ENCODE measurements at regions not wholly inside any gene's neighbourhood (a gene's known extent, or its start where the extent isn't known, plus 50 kb on each side); places are given as distances from the start of the nearest gene placed in this dataset.

DNA sequence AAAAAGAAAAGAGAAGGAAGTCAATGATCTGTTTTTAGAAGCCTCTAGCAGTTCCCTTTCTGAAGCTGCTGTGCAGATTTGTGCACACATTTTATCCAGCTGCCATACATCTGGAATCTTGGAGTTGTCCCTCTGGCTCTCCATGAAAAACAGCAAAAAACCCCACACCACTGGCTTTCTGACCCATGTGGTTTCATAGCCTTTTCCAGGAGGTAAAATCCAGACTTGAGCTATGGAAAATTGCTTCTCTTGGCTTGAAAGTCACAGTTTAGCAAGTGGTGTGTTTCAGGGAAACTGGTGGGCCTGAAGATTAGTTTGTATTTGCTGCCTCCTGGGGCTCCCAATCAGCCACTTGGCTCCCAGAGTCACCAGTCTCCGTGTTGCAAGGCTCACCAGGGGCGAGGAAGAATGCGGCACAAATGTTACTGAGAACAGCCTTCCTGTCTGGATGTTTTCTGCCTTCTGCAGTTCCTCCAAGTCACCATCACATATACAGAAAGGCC lies 50.1 kb upstream of the ADRB1 start:
- DNase-seq (ENCODE audit: extremely low spot score) = no peak
- TF ChIP-seq SP1 (IDR thresholded peaks at IDR 0.05) (no peak), HDGF (IDR thresholded peaks at IDR 0.05; ENCODE audit: borderline replicate concordance) (no peak), FOXM1 (IDR thresholded peaks at IDR 0.05; ENCODE audit: borderline replicate concordance) (no peak), ELF4 (IDR thresholded peaks at IDR 0.05) (no peak), SUZ12 (IDR thresholded peaks at IDR 0.05) (no peak), TARDBP (IDR thresholded peaks at IDR 0.05) (no peak), FOXK2 (IDR thresholded peaks at IDR 0.05) (no peak), CTBP1 (IDR thresholded peaks at IDR 0.05; ENCODE audit: borderline replicate concordance) (no peak), L3MBTL2 (conservative IDR thresholded peaks at IDR 0.05) (no peak), LEF1 (IDR thresholded peaks at IDR 0.05; ENCODE audit: borderline replicate concordance) (no peak), ZNF384 (IDR thresholded peaks at IDR 0.05) (no peak), FOXA1 (IDR thresholded peaks at IDR 0.05) (no peak), NFRKB (IDR thresholded peaks at IDR 0.05) (no peak), BHLHE40 (IDR thresholded peaks at IDR 0.05; ENCODE audit: borderline replicate concordance) (no peak)
- POLR2A ChIA-PET = no interaction called here
- CTCF ChIA-PET = no interaction called here
